GM13977 (cell line): ENCODE measurements at regions not wholly inside any gene's neighbourhood (a gene's known extent, or its start where the extent isn't known, plus 50 kb on each side); places are given as distances from the start of the nearest gene placed in this dataset.

ENCODE experiments used
- DNase-seq: peaks from one replicate; pipeline ENCODE4 v3.0.0; 2012; ENCODE audit warnings: low spot score
- in situ Hi-C: fragments of 300-500 bp; cut with MboI; formaldehyde crosslinking; loops from one replicate; pipeline ENCODE4 v1.12.0; 2022; ENCODE audit warnings: low sequenced_read_pairs, low pct_unique_long_range_greater_than_20kb, mixed read lengths, inconsistent platforms; ENCODE audit not compliant: unreplicated experiment
- TF ChIP-seq, protein P1 (sequence below): IDR thresholded peaks from 2 replicates; pipeline ENCODE4 v1.5.1; 2012; ENCODE audit warnings: mild to moderate bottlenecking, control low read depth; ENCODE audit not compliant: insufficient read depth; ENCODE audit errors: extremely low read depth, missing control alignments

- in situ Hi-C loops = no loop called here
- DNase-seq = no peak
- TF ChIP-seq, protein P1, sequence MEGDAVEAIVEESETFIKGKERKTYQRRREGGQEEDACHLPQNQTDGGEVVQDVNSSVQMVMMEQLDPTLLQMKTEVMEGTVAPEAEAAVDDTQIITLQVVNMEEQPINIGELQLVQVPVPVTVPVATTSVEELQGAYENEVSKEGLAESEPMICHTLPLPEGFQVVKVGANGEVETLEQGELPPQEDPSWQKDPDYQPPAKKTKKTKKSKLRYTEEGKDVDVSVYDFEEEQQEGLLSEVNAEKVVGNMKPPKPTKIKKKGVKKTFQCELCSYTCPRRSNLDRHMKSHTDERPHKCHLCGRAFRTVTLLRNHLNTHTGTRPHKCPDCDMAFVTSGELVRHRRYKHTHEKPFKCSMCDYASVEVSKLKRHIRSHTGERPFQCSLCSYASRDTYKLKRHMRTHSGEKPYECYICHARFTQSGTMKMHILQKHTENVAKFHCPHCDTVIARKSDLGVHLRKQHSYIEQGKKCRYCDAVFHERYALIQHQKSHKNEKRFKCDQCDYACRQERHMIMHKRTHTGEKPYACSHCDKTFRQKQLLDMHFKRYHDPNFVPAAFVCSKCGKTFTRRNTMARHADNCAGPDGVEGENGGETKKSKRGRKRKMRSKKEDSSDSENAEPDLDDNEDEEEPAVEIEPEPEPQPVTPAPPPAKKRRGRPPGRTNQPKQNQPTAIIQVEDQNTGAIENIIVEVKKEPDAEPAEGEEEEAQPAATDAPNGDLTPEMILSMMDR = no peak
Observed at GRCh38 chr5:17839848-17840247, 205.6 kb downstream of the TAF11L14 start.

DNA sequence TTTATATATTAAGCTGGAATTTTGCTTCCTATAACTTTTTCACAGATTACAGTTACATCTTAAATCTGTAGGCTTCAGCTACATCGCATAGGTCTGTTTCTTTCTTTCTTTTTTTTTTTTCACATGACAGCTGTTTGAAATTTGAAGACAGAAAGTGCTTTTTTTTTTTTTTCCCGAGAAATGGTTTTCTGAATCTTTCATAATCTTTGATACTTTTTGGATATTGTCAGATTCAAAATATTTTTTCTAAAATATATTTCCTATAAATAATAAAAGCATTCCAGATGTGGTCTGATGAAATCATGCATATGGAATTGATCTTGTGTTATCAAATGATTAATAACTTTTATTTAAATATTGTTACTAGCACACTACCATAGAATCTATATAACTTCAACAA, 212.2 kb downstream of the TAF11L14 start:
- DNase-seq = no peak
- TF ChIP-seq, protein P1 = no peak
- in situ Hi-C loops = no loop called here

DNA sequence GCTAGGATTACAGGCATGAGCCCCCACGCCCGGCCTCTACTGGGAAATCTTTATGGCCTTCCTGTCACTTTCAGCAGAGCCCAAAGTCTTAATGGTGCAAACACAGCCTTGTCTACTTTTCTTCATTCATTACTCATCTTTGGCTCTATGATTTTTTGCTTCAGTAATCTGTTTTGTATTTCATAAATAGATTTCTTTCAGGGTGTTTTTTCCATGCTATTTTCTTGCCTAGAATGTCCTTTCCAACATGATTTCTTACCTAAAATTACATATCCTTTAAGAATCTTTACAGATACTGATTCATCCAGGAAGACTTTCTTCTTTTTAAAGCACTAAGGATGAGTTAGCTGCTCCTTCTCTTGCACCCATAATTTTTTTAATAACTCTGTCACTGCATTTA, 213.0 kb downstream of the TAF11L14 start:
- TF ChIP-seq, protein P1 = no peak
- in situ Hi-C loops = no loop called here
- DNase-seq = no peak

GRCh38 chr5:17852111-17852510, 217.9 kb downstream of the TAF11L14 start:
- no peak for DNase-seq
- TF ChIP-seq, protein P1 = no peak
- in situ Hi-C loops = no loop called here

- TF ChIP-seq, protein P1 = no peak
- in situ Hi-C loops = no loop called here
- no peak for DNase-seq
Observed at GRCh38 chr5:17852740-17853139, 218.5 kb downstream of the TAF11L14 start.

- in situ Hi-C loops = no loop called here
- DNase-seq = no peak
- TF ChIP-seq, protein P1 = no peak
Observed at GRCh38 chr5:17854901-17855300, 220.6 kb downstream of the TAF11L14 start.
